IMR-90 (cell line): ENCODE measurements at regions not wholly inside any gene's neighbourhood (a gene's known extent, or its start where the extent isn't known, plus 50 kb on each side); places are given as distances from the start of the nearest gene placed in this dataset.
"Not testable (repeated sequence)": the region's sequence is repeated elsewhere in the genome, so short reads cannot be mapped to it uniquely, and the experiment has no call there.

Experiments
- ATAC-seq: fragments of 200-7000 bp; cut with Tn5 transposase; 2 replicates; pipeline ENCODE4 v1.9.1; 2020; ENCODE audit warnings: low read depth, mild to moderate bottlenecking, moderate library complexity
- BruUV-seq: library from RNA; stranded (reverse); fragments of 400-500 nt; replicated peaks from 2 replicates; lab custom pipeline; 2021; lab: Mats Ljungman, UMichigan
- CTCF ChIA-PET: fragments of 300-600 bp; formaldehyde crosslinking; extraction: SDS; loops from one replicate; lab custom pipeline; 2021; ENCODE audit warnings: antibody characterized with exemption; lab: Yijun Ruan, JAX
- POLR2A ChIA-PET: fragments of 300-600 bp; sonication (Branson Sonifier 250); formaldehyde crosslinking; loops from one replicate; lab custom pipeline; 2022; ENCODE audit warnings: antibody characterized with exemption; ENCODE audit not compliant: unreplicated experiment; lab: Charles Lee
- DNase-seq: peaks from one replicate; pipeline ENCODE4 v3.0.0; 2013
- H2AFZ ChIP-seq: replicated peaks from 2 replicates; pipeline ENCODE3; 2013; ENCODE audit warnings: low read length, mild to moderate bottlenecking; ENCODE audit not compliant: poor library complexity
- H2AK5ac ChIP-seq: 2 replicates; pipeline ENCODE4 v1.6.1; 2013; ENCODE audit warnings: low read depth, low read length, inconsistent platforms
- H2AK9ac ChIP-seq: replicated peaks from 2 replicates; pipeline ENCODE3; 2013; ENCODE audit warnings: mild to moderate bottlenecking, low read depth, low read length, moderate library complexity; ENCODE audit not compliant: poor library complexity
- H2BK120ac ChIP-seq: 2 replicates; pipeline ENCODE4 v1.6.1; 2013; ENCODE audit warnings: low read depth, low read length, inconsistent platforms
- H2BK15ac ChIP-seq: 3 replicates; pipeline ENCODE4 v1.6.1; 2013; ENCODE audit warnings: low read depth, low read length, inconsistent platforms
- H2BK20ac ChIP-seq: 2 replicates; pipeline ENCODE4 v1.6.1; 2013; ENCODE audit warnings: low read depth, mild to moderate bottlenecking, inconsistent platforms, low read length, moderate library complexity
- H2BK5ac ChIP-seq: 2 replicates; pipeline ENCODE4 v1.6.1; 2013; ENCODE audit warnings: mild to moderate bottlenecking, low read depth, low read length, inconsistent platforms; ENCODE audit not compliant: poor library complexity, severe bottlenecking
- H3K14ac ChIP-seq: replicated peaks from 2 replicates; pipeline ENCODE4 v1.6.1; 2013; ENCODE audit warnings: low read depth, low read length, inconsistent platforms
- H3K18ac ChIP-seq: 2 replicates; pipeline ENCODE4 v1.6.1; 2013; ENCODE audit warnings: low read depth, low read length, control low read depth
- H3K23ac ChIP-seq: 2 replicates; pipeline ENCODE4 v1.6.1; 2013; ENCODE audit warnings: low read depth, low read length, inconsistent platforms
- H3K27ac ChIP-seq: 2 replicates; pipeline ENCODE4 v1.5.1; 2013; ENCODE audit warnings: mild to moderate bottlenecking, control low read depth, low read length; ENCODE audit not compliant: insufficient read depth
- H3K27me3 ChIP-seq: 2 replicates; pipeline ENCODE4 v1.6.1; 2013; ENCODE audit warnings: low read length; ENCODE audit not compliant: control insufficient read depth, insufficient read depth
- H3K36me3 ChIP-seq: 2 replicates; pipeline ENCODE4 v1.6.1; 2013; ENCODE audit warnings: low read length, mixed read lengths; ENCODE audit not compliant: control insufficient read depth, insufficient read depth
- H3K4ac ChIP-seq: 2 replicates; pipeline ENCODE4 v1.6.1; 2013; ENCODE audit warnings: low read depth, low read length, inconsistent platforms
- H3K4me1 ChIP-seq: 2 replicates; pipeline ENCODE4 v1.6.1; 2013; ENCODE audit warnings: low read length, mixed read lengths; ENCODE audit not compliant: control insufficient read depth, insufficient read depth
- H3K4me2 ChIP-seq: 2 replicates; pipeline ENCODE4 v1.6.1; 2013; ENCODE audit warnings: low read depth, mild to moderate bottlenecking, control low read depth, low read length, moderate library complexity
- H3K4me3 ChIP-seq: 2 replicates; pipeline ENCODE4 v1.5.1; 2013; ENCODE audit warnings: low read depth, mild to moderate bottlenecking, control low read depth, low read length, moderate library complexity; ENCODE audit not compliant: insufficient read depth
- H3K56ac ChIP-seq: 2 replicates; pipeline ENCODE4 v1.6.1; 2013; ENCODE audit warnings: low read length, inconsistent platforms; ENCODE audit not compliant: insufficient read depth; ENCODE audit errors: extremely low read depth
- H3K79me1 ChIP-seq, 2 experiments: 2 replicates each; pipeline ENCODE4 v1.6.1; 2013; ENCODE audit warnings: low read length in 2 of 2, inconsistent platforms in 1 of 2, low read depth in 1 of 2
- H3K9ac ChIP-seq: 2 replicates; pipeline ENCODE4 v1.6.1; 2013; ENCODE audit warnings: low read depth, low read length, control low read depth
- H3K9me1 ChIP-seq: 2 replicates; pipeline ENCODE4 v1.6.1; 2013; ENCODE audit warnings: low read length, inconsistent platforms; ENCODE audit not compliant: insufficient read depth
- H3K9me3 ChIP-seq: 2 replicates; pipeline ENCODE4 v1.6.1; 2013; ENCODE audit warnings: low read length; ENCODE audit not compliant: control insufficient read depth, insufficient read depth
- H4K20me1 ChIP-seq: 2 replicates; pipeline ENCODE4 v1.6.1; 2013; ENCODE audit warnings: low read length, inconsistent platforms; ENCODE audit not compliant: insufficient read depth
- H4K5ac ChIP-seq: 2 replicates; pipeline ENCODE4 v1.6.1; 2013; ENCODE audit warnings: mild to moderate bottlenecking, low read depth, low read length, control low read depth
- H4K8ac ChIP-seq, 2 experiments: 2 replicates each; pipeline ENCODE4 v1.6.1; 2013; ENCODE audit warnings: low read depth in 2 of 2, low read length in 2 of 2, control low read depth in 1 of 2, inconsistent platforms in 1 of 2
- H4K91ac ChIP-seq: 2 replicates; pipeline ENCODE4 v1.6.1; 2013; ENCODE audit warnings: low read depth, low read length, inconsistent platforms; ENCODE audit not compliant: insufficient read depth
- WGBS, 2 experiments: methylation state at CpG; one replicate each; pipeline versions ENCODE4 v1.1.5 to v1.1.7; 2013; ENCODE audit warnings: missing lambda C conversion rate in 2 of 2; ENCODE audit not compliant: insufficient read length in 1 of 2; ENCODE audit errors: extremely low coverage in 2 of 2; 5-methylcytosine and 5-hydroxymethylcytosine counted together
- dilution Hi-C: fragments of 300-500 bp; cut with HindIII; formaldehyde crosslinking; loops from one replicate; pipeline ENCODE4 v1.14.3; 2018; ENCODE audit warnings: low sequenced_read_pairs; ENCODE audit not compliant: unreplicated experiment
- in situ Hi-C: fragments of 300-500 bp; cut with MboI; formaldehyde crosslinking; loops from 3 replicates; pipeline ENCODE4 v1.14.3; 2019; ENCODE audit warnings: low sequenced_read_pairs, inconsistent platforms, mixed read lengths
- intact Hi-C: fragments of 100-400 bp; cut with micrococcal nuclease; formaldehyde crosslinking; loops from 2 replicates; pipeline ENCODE4 v1.10.0; 2022

DNA sequence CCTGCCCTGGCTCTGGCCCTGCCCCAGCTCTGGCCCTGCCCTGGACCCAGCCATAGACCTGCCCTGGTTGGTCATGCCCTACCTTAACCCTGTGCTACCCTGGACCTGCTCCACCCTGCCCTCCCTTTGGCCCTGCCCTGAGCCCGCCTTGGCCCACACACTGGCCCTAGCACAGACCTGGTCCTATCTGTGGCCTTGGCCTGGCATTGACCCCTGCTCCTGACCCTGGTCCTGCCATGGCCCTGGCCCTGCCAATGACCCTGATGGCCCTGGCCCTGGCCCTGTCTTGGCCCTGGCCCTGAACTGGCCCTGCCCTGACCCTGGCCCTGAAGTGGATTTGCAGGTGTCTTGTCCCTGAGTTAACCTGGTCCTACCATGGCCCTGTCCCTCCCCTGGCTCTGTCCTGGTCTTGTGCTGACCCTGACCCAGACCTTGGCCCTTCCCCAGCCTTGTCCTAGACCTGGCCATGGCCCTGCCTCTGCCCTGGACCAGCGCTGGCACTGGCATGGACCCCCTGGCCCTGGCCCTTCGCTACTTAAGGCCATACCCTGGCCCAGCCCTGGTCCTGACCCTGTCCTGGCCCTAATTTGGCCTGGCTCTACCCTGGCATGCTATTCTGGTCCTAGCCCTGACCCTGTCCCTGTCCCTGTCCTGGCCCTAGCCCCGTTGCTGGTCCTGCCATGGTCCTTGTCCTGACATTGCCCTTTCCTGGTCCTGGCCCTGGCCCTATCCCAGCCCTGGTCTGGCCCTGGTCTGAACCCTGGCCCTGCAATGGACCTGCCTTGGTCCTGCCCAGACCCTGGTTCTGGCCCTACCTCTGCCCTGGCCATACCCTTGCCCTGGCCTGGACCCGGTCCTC is 253.7 kb downstream of the TP53TG3F start:
- intact Hi-C loops, H3K9me3 ChIP-seq, H3K14ac ChIP-seq, H3K4me3 ChIP-seq, H4K20me1 ChIP-seq, H2BK15ac ChIP-seq, H3K79me1 ChIP-seq, H3K4ac ChIP-seq, H4K8ac ChIP-seq, BruUV-seq, H4K5ac ChIP-seq, H3K4me2 ChIP-seq, POLR2A ChIA-PET, H2AK9ac ChIP-seq, H3K9ac ChIP-seq, H2AFZ ChIP-seq, dilution Hi-C loops, in situ Hi-C loops, H2BK120ac ChIP-seq, H3K9me1 ChIP-seq, H2AK5ac ChIP-seq, DNase-seq, H3K27ac ChIP-seq, ATAC-seq, H2BK5ac ChIP-seq, H4K91ac ChIP-seq, H3K4me1 ChIP-seq, H3K23ac ChIP-seq, H3K36me3 ChIP-seq, H2BK20ac ChIP-seq, H3K56ac ChIP-seq, H3K18ac ChIP-seq, H3K27me3 ChIP-seq, CTCF ChIA-PET: not testable (repeated sequence)
- WGBS, 2 experiments = 49% methylated on average over 2 of the region's 5 CpGs; no CpG with 5 or more reads in 1 of the 2 experiments

DNA sequence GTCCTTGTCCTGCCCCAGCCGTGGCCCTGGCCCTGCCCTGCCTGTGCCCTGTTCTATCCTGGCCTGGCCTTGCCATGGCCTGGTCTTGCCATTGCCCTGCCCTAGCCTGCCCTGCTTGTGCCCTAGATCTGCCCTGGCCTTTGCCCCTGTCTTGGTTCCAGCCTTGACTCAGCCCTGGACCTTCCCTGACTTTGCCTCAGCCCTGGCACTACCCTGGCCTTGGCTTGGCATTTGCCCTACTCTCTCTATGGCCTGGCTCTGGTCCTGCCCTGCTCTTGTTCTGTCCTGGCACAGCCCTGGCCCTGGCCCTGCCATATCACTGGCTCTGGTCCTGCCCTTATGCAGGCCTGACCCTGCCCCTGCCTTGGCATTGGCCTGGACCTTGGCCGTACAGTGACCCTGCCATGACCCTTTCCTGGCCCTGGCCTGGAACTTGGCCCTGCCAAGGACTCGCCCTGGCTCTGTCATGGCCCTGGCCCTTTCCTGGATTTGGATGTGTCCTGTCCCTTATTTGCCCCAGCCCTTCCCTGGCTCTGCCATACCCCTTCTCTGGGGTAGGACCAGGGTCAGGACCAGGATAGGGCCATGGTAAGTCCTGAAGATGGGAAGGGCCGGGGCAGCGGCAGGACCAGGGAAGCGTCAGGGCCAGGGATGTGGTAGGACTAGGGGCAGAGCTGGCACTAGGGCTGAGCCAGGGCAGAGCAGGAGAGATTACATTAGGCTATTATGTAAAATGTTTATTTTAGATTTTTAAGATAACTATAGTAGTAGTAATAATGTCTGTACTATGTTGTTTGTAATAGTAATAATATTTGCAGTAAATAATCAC is 254.5 kb downstream of the TP53TG3F start:
- H3K27me3 ChIP-seq, H2BK120ac ChIP-seq, H2BK15ac ChIP-seq, POLR2A ChIA-PET, H2AK5ac ChIP-seq, H3K9me1 ChIP-seq, H3K4me1 ChIP-seq, intact Hi-C loops, DNase-seq, ATAC-seq, H2BK5ac ChIP-seq, H3K79me1 ChIP-seq, BruUV-seq, H3K4ac ChIP-seq, H2AK9ac ChIP-seq, H3K4me2 ChIP-seq, H3K4me3 ChIP-seq, CTCF ChIA-PET, H3K9me3 ChIP-seq, H4K8ac ChIP-seq, H2BK20ac ChIP-seq, H3K14ac ChIP-seq, H3K18ac ChIP-seq, H3K27ac ChIP-seq, H3K56ac ChIP-seq, H3K9ac ChIP-seq, H3K23ac ChIP-seq, H4K91ac ChIP-seq, dilution Hi-C loops, H3K36me3 ChIP-seq, H4K5ac ChIP-seq, H4K20me1 ChIP-seq, H2AFZ ChIP-seq, in situ Hi-C loops: not testable (repeated sequence)
- 82% methylated on average over 3 of the region's 6 CpGs; no CpG with 5 or more reads in 1 of the 2 experiments for WGBS, 2 experiments
